ENCODE measurements at regions not wholly inside any gene's neighbourhood (a gene's known extent, or its start where the extent isn't known, plus 50 kb on each side); places are given as distances from the start of the nearest gene placed in this dataset.

GRCh38 chrX:69321006-69321655, 155.9 kb upstream of the PJA1 start:
- Histone ChIP-seq H2BK15ac (ENCODE audit: low read depth, low read length) (no peak overlapping the region), H3K56ac (ENCODE audit: insufficient read length, low read depth, low read length) (no peak overlapping the region), H3K4me1 (ENCODE audit: insufficient read depth, low read length) (peaks cover 8% of the 10 kb centered on the region; the same call in 1 of the 2 replicates), H3T11ph (ENCODE audit: low read length) (no peak overlapping the region), H4K20me1 (ENCODE audit: control insufficient read depth, insufficient read depth, insufficient read length) (no peaks in the 10 kb centered on the region), H3K23ac (ENCODE audit: insufficient read length, low read depth, low read length) (no peak overlapping the region), H4K5ac (ENCODE audit: insufficient read length, low read depth, low read length) (no peak overlapping the region), H3K79me1 (ENCODE audit: insufficient read depth, low read depth, low read length, poor library complexity, severe bottlenecking) (no peaks in the 10 kb centered on the region), H2BK120ac (ENCODE audit: low read depth, low read length, poor library complexity, severe bottlenecking) (no peak overlapping the region), H2BK12ac (ENCODE audit: insufficient read length, low read depth, low read length) (no peak overlapping the region), H4K91ac (ENCODE audit: insufficient read length, low read depth, low read length) (no peak overlapping the region), H4K8ac (replicated peaks; ENCODE audit: insufficient read length, low read depth, low read length) (no peak overlapping the region), H2AFZ (ENCODE audit: low read length) (no peak overlapping the region), H3K4me2 (ENCODE audit: insufficient read depth, insufficient read length, low read length) (no peak overlapping the region), H2BK20ac (ENCODE audit: low read depth, low read length, poor library complexity, severe bottlenecking) (no peak overlapping the region), H3K79me2 (ENCODE audit: insufficient read depth, low read length) (no peaks in the 10 kb centered on the region), H3K9ac (ENCODE audit: extremely low read depth, insufficient read length, low read length) (no peak overlapping the region), H3K9me3 (ENCODE audit: control insufficient read depth, low read depth, low read length) (no peaks in the 10 kb centered on the region), H3K4ac (ENCODE audit: low read depth, low read length) (no peak overlapping the region), H2AK5ac (ENCODE audit: insufficient read length, low read length) (no peak overlapping the region), H2BK5ac (ENCODE audit: insufficient read length, low read length) (no peak overlapping the region), H3K18ac (ENCODE audit: insufficient read length, low read depth, low read length) (no peak overlapping the region), H3K23me2 (ENCODE audit: insufficient read length, low read depth, low read length, poor library complexity, severe bottlenecking) (no peaks in the 10 kb centered on the region), H3K27me3 (ENCODE audit: insufficient read depth, low read length) (peaks cover 1% of the 10 kb centered on the region; the same call in 1 of the 2 replicates), H3K27ac (ENCODE audit: insufficient read length, low read depth, low read length) (no peak overlapping the region), H3K14ac (ENCODE audit: insufficient read depth, low read length) (no peak overlapping the region; the same call in 1 of the 2 replicates)
- Mint-ChIP-seq H3K27me3 (ENCODE audit: low read depth) (peaks cover 5% of the 10 kb centered on the region), H3K4me1 (peaks cover 24 to 44% of the 10 kb centered on the region in 2 experiments), H3K9me3 (peaks cover 72% of the 10 kb centered on the region in 2 experiments), H3K36me3 (ENCODE audit: insufficient read depth in 1 of 3, low read depth in 3 of 3) (no peaks in the 10 kb centered on the region; a peak in 2 of 7 replicates), H3K4me3 (peak overlapping the region in 1 of 2 experiments; percentile 29; a peak in 1 of 5 replicates), H3K27ac (no peak overlapping the region)
- DNase-seq: no peak
- no peak for TF ChIP-seq CTCF (conservative IDR thresholded peaks at IDR 0.05)
- WGBS (ENCODE audit: extremely low coverage, insufficient read length, low lambda C conversion rate): no CpG with 5 or more reads among the region's 5 CpGs
